OCI-LY1 (cell line): ENCODE measurements at regions not wholly inside any gene's neighbourhood (a gene's known extent, or its start where the extent isn't known, plus 50 kb on each side); places are given as distances from the start of the nearest gene placed in this dataset.
A peak's percentile ranks its signal among the peaks of the same experiment; 100 is the strongest.
"Not testable (repeated sequence)": the region's sequence is repeated elsewhere in the genome, so short reads cannot be mapped to it uniquely, and the experiment has no call there.

ENCODE experiments used
- H2AFZ ChIP-seq: fragments of 200-600 bp; sonication (generic), shearing (Covaris generic); 2 replicates; pipeline ENCODE4 v1.6.0; 2014; ENCODE audit warnings: antibody characterized with exemption, mild to moderate bottlenecking, low read length
- H3F3A ChIP-seq: fragments of 200-600 bp; sonication (generic), shearing (Covaris generic); 2 replicates; pipeline ENCODE4 v1.6.0; 2014; ENCODE audit warnings: mild to moderate bottlenecking, antibody characterized with exemption, low read length, moderate library complexity; ENCODE audit not compliant: insufficient read depth
- H3K27ac ChIP-seq: fragments of 200-600 bp; sonication (generic); 2 replicates; pipeline ENCODE4 v1.5.1; 2014; ENCODE audit warnings: low read length, mixed run types, mild to moderate bottlenecking, low read depth; ENCODE audit not compliant: poor library complexity, severe bottlenecking
- H3K27me3 ChIP-seq: fragments of 200-600 bp; sonication (generic); 2 replicates; pipeline ENCODE4 v1.6.0; 2014; ENCODE audit warnings: antibody characterized with exemption, mild to moderate bottlenecking, low read length, moderate library complexity; ENCODE audit not compliant: insufficient read depth
- H3K36me3 ChIP-seq: fragments of 200-600 bp; sonication (generic); 2 replicates; pipeline ENCODE4 v1.6.1; 2014; ENCODE audit warnings: mild to moderate bottlenecking, antibody characterized with exemption, low read length, moderate library complexity, mixed read lengths; ENCODE audit not compliant: insufficient read depth
- H3K4me1 ChIP-seq: fragments of 200-600 bp; sonication (generic); 2 replicates; pipeline ENCODE4 v1.5.1; 2014; ENCODE audit warnings: mild to moderate bottlenecking, low read length, moderate library complexity; ENCODE audit not compliant: insufficient read depth, severe bottlenecking
- H3K4me2 ChIP-seq: fragments of 200-600 bp; sonication (generic), shearing (Covaris generic); 2 replicates; pipeline ENCODE4 v1.6.1; 2014; ENCODE audit warnings: low read length
- H3K4me3 ChIP-seq: fragments of 200-600 bp; sonication (generic); 2 replicates; pipeline ENCODE4 v1.5.1; 2014; ENCODE audit warnings: low read length, low read depth, mild to moderate bottlenecking, mixed read lengths; ENCODE audit not compliant: poor library complexity, severe bottlenecking
- H3K79me2 ChIP-seq: fragments of 200-600 bp; shearing (Covaris generic); 2 replicates; pipeline ENCODE4 v1.6.1; 2016; ENCODE audit warnings: mixed run types, low read length, mixed read lengths; ENCODE audit not compliant: insufficient read depth
- H3K9ac ChIP-seq: fragments of 200-600 bp; sonication (generic), shearing (Covaris generic); 2 replicates; pipeline ENCODE4 v1.6.1; 2014; ENCODE audit warnings: mild to moderate bottlenecking, low read length, mixed read lengths
- H3K9me2 ChIP-seq: fragments of 200-600 bp; sonication (generic), shearing (Covaris generic); 2 replicates; pipeline ENCODE4 v1.6.1; 2014; ENCODE audit warnings: low read depth, mild to moderate bottlenecking, low read length, mixed read lengths
- H3K9me3 ChIP-seq: fragments of 200-600 bp; shearing (Covaris generic); 2 replicates; pipeline ENCODE4 v1.6.1; 2014; ENCODE audit warnings: low read length, mixed read lengths
- H4K20me1 ChIP-seq: fragments of 200-600 bp; sonication (generic), shearing (Covaris generic); 2 replicates; pipeline ENCODE4 v1.6.0; 2016; ENCODE audit warnings: mild to moderate bottlenecking, low read length; ENCODE audit not compliant: insufficient read depth
- EZH2 ChIP-seq: fragments of 200-600 bp; sonication (generic), shearing (Covaris generic); IDR thresholded peaks from 2 replicates; pipeline ENCODE4 v1.8.0; 2017; ENCODE audit warnings: borderline replicate concordance, mixed run types, mild to moderate bottlenecking, antibody characterized with exemption, low read length, moderate library complexity, mixed read lengths
- TF ChIP-seq, protein P1 (sequence below): fragments of 200-600 bp; sonication (generic), shearing (Covaris generic); IDR thresholded peaks from 2 replicates; pipeline ENCODE4 v1.5.1; 2017; ENCODE audit warnings: mild to moderate bottlenecking, antibody characterized with exemption, low read length, moderate library complexity, mixed read lengths

DNA sequence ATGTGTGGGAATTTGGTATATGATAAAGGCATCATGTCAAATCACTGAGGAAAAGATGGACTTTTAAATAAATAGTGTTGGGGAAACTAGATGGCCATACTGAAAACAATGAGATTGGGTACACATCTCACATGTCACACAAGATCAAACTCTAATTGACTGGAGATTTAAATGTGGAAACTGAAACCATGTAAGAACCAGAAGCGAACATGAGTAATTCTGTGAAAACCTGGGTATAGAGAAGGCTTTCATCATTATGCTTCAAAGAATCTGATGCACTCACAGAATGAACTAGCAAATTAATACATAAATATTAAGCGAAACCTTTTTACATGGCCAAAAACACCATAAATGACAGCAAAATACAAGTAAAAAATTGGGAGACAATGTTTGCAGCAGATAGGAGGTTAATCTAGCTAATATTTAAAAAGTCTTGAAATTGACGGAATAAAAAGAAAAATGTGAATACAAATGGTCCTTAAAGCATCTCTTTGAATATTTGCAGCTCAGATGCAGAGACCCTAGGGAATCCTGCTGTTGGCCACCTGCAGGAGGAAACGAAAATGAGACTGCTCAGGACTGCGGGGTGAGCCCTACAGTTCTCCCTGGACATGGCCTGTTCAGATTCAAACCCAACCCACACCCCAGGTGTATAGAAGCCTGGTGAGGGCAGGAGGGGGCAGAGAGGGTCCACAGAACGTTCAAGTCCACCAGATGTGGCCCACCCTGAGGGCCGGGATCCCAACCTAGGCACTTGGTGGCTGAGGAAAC is 297.6 kb upstream of the WSB1 start:
- H3K4me2 ChIP-seq, H3K4me1 ChIP-seq, H4K20me1 ChIP-seq, H2AFZ ChIP-seq, H3K27ac ChIP-seq, H3K9me2 ChIP-seq, H3K9me3 ChIP-seq, H3K36me3 ChIP-seq, H3K9ac ChIP-seq, H3F3A ChIP-seq, H3K4me3 ChIP-seq, H3K27me3 ChIP-seq, H3K79me2 ChIP-seq: not testable (repeated sequence)

DNA sequence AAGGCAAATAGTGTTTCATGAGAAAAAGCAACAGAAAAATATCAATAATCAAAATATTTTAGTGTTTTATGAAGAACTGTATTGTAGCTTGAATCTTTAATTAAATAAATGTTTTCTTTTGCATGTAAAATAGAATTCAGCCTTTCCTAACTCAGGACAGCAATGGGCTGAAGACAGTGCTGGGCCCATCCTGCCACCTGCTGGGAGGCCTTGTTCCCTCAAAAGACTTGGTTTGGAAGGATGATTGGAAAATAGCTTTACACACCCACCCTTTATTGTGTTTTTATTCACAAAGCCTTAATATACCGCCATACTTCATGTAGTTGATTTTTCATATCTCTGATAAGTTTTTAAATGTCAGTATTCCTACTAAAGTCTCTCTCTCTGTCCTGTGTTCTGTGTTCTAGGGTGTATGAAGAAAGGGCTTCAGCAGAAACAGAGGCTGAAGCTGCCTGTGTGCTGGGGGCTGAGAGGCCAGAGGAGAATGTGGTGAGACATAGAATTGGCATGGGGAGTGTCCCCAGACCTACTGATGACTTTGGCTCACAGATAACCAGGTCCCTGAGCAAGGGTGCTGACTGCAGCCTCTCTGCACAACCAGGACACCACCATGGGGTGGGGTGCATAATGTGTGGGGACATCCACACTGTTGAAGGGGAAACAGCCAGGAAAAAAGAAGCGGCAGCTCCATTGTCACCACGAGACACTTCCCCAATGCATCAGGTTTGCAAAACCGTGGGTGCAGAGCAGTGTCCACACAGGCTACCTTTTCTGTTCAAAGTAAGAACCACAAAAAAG is 286.0 kb upstream of the WSB1 start:
- H3K9me2 ChIP-seq, H2AFZ ChIP-seq, H3F3A ChIP-seq, H3K4me3 ChIP-seq, H3K4me1 ChIP-seq, H3K36me3 ChIP-seq, H3K9ac ChIP-seq, H3K9me3 ChIP-seq, H3K27me3 ChIP-seq, H3K4me2 ChIP-seq, H3K79me2 ChIP-seq, H4K20me1 ChIP-seq: not testable (repeated sequence)
- peak overlapping the region; percentile 78 for H3K27ac ChIP-seq
- TF ChIP-seq, protein P1, sequence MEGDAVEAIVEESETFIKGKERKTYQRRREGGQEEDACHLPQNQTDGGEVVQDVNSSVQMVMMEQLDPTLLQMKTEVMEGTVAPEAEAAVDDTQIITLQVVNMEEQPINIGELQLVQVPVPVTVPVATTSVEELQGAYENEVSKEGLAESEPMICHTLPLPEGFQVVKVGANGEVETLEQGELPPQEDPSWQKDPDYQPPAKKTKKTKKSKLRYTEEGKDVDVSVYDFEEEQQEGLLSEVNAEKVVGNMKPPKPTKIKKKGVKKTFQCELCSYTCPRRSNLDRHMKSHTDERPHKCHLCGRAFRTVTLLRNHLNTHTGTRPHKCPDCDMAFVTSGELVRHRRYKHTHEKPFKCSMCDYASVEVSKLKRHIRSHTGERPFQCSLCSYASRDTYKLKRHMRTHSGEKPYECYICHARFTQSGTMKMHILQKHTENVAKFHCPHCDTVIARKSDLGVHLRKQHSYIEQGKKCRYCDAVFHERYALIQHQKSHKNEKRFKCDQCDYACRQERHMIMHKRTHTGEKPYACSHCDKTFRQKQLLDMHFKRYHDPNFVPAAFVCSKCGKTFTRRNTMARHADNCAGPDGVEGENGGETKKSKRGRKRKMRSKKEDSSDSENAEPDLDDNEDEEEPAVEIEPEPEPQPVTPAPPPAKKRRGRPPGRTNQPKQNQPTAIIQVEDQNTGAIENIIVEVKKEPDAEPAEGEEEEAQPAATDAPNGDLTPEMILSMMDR = 0 out of 2 replicates have a peak, but pooled peaks have one; percentile 9

DNA sequence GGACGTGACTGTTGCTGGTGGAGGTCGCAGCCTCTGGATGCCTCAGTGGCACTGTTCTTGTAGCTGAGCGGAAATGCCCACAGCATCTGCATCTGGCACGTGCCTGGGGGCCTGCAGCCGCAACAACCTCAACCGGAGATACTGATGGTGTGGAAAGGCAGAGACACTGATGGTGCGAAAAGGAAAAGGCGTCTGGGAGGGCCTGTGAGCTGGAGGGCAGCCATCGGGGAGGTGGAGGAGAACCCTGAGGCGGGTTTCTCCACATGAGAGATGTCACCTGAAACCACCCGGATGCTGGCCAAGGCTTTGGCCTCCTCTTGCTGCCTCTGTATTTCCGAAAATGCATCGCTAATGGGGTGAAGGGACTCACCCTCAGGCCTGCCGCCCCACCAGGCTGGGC is 284.8 kb upstream of the WSB1 start:
- H3K4me2 ChIP-seq = no peak overlapping the region
- no peaks in the 10 kb centered on the region for H3K9me2 ChIP-seq
- peaks cover 6% of the 10 kb centered on the region for H3K4me1 ChIP-seq
- no peak for TF ChIP-seq EZH2
- TF ChIP-seq, protein P1 = no peak
- H3K4me3 ChIP-seq = no peak overlapping the region
- peak overlapping the region; percentile 78 for H3K27ac ChIP-seq
- H3F3A ChIP-seq = no peaks in the 10 kb centered on the region
- no peak overlapping the region; the same call in 1 of the 2 replicates for H3K9ac ChIP-seq
- H3K36me3 ChIP-seq = no peaks in the 10 kb centered on the region
- no peaks in the 10 kb centered on the region for H3K79me2 ChIP-seq
- H3K27me3 ChIP-seq = no peaks in the 10 kb centered on the region
- no peak overlapping the region for H2AFZ ChIP-seq
- no peaks in the 10 kb centered on the region for H3K9me3 ChIP-seq
- H4K20me1 ChIP-seq = no peaks in the 10 kb centered on the region

DNA sequence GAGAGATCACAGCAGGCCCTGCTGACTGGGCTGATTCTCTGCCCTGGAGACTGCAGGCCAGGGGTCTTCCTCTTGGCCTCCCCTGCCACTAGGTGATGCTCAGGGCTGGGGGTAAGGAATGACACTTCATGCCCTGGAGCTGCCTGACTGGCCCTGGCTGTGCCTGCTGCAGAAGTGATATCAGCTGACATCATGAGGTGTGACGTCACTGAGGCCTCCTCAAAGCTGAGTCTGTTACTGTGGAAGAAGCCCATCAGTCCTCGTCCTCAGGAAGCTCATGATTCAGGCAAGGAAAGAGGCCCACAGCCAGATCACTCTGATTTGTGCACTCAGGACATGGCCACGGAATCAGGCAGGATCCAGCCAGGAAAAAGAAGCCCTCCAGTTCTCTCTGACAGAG is 283.8 kb upstream of the WSB1 start:
- not testable (repeated sequence) for H3K36me3 ChIP-seq, H3K27ac ChIP-seq, H2AFZ ChIP-seq, H3K4me2 ChIP-seq, H3K4me1 ChIP-seq, H3K4me3 ChIP-seq, H3K27me3 ChIP-seq, H3K9me2 ChIP-seq, H3K79me2 ChIP-seq, H3F3A ChIP-seq, H3K9me3 ChIP-seq, H3K9ac ChIP-seq, H4K20me1 ChIP-seq

DNA sequence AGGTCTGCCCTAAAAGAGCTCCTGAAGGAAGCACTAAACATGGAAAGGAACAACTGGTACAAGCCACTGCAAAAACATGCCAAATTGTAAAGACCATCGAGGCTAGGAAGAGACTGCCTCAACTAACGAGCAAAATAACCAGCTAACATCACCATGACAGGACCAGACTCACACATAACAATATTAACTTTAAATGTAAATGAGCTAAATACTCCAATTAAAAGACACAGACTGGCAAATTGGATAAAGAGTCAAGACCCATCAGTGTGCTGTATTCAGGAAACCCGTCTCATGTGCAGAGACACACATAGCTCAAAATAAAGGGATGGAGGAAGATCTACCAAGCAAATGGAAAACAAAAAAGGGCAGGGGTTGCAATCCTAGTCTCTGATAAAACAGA is 263.4 kb upstream of the WSB1 start:
- H3K9me3 ChIP-seq, H3K4me1 ChIP-seq, H4K20me1 ChIP-seq, H3K9ac ChIP-seq, H3K36me3 ChIP-seq, H3K9me2 ChIP-seq, H3K4me3 ChIP-seq, H3K79me2 ChIP-seq, H2AFZ ChIP-seq, H3K4me2 ChIP-seq, H3F3A ChIP-seq, H3K27ac ChIP-seq, H3K27me3 ChIP-seq: not testable (repeated sequence)
